SK-MEL-5 (cell line): ENCODE measurements at regions not wholly inside any gene's neighbourhood (a gene's known extent, or its start where the extent isn't known, plus 50 kb on each side); places are given as distances from the start of the nearest gene placed in this dataset.

Experiments used
- DNase-seq: peaks from one replicate; pipeline ENCODE4 v3.0.0-alpha.2; 2016; ENCODE audit warnings: low read depth, low spot score
- in situ Hi-C: cut with HindIII; loops from 2 replicates; pipeline ENCODE4 v1.10.0; 2016; ENCODE audit warnings: low sequenced_read_pairs, high pct_unique_total_duplicates, low pct_unique_long_range_greater_than_20kb

DNA sequence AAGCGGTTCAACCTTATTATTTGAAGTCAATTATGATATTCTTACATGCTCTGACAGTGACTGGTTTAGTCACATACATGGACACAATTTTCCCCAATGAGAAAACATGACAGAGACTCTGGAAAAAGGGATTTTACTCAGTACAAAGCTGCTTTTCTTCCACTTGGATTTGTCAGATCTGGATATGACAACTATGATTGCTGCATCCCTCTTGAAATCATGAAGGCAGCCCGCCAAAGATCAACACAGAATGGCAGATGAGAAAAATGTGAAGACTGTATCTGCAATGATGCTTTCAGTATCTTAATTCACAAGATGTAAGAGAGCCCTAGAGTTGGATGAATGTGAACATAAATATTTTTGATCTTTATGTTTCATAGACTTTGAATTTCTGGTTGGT lies 439.6 kb downstream of the CDH8 start:
- in situ Hi-C loops, result no loop called here
- no peak for DNase-seq

DNA sequence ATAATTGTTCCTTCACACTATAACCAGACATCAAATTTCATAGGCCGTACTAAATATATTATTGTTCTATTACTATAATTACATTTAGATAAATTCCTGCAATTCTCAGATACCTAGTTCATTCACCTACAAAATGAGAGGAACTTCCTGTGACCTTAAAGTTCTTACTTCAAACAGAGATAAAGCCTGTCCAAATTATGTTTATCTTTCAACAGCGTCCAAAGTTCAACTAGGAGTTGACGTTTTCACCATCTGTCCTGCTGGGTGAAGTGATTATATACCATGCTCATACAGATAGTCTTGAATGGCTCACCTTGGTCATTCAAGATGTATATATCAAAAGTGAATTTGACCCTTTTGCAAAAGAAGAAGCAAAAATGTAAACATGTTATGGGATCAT lies 440.6 kb downstream of the CDH8 start:
- in situ Hi-C loops, result no loop called here
- no peak for DNase-seq

DNA sequence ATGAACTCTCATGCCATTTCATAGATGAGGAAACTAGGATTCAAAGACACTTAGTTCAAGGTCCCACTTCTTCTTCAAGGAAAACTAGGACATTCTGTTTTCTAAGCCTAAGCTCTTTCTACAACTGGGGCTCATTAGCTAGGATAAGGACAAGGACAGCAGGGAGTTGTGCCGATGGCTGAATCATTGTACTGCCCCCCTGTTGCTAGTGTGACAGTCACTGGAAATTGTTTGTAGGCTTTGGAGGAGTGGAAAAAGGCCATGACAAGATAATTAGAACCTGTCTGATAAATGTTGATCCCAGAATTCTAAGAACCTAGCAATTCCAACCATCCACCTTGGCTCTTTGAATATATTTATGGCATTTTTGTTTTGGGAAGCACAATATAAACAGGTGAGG lies 445.7 kb downstream of the CDH8 start:
- no peak for DNase-seq

DNA sequence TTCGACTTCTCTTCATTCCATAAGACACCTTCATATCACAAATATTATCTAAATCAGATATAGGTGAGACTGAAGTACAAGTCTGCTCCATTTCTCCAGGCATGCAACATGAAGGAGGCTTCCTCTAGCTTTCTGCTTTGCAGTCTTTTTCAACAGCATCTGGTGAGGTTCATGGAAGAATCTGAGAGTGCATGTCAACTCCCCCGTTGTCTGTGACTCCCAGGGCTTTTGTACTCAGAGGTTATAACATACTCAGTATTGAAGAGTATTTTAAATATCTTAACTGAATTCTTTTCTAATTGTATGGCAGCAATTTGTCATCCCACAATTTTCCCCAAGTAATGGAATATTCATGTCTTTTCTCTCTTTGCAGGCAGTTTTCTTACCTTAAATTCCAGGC lies 448.7 kb downstream of the CDH8 start:
- in situ Hi-C loops, result no loop called here
- no peak for DNase-seq

More for the DNA sequence above, 445.7 kb downstream of the CDH8 start:
- in situ Hi-C loops, result no loop called here

DNA sequence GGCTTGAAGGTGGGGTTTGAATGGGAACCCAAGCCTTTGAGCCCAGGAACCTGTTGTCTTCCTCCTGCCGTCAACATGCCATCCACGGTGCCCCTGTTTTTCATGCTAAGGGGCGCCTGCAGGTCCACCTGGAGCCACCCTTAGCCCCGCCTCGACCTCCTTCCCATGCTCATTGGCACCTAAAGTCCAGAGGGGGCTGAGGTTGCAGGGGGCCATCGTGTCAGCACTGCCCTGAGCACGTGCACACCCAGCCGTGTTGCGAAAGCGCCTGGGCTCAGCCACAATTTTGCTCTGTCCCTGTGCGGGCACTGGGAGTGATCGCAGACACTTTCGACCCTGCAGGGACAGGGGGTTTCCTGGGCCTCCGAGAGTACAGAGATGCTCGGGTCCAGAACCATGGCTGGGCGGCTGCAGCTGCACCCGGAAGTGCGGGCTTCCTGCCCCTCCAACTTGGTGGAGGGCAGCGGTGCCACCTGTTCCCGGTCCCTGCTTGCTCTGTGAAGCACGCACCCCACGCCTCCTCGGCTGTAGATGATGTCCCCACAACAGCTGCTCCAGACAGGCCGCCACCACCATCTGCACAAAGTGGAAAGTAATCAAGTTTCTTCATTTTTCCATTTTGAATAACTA lies 454.7 kb downstream of the CDH8 start:
- DNase-seq, result no peak
- in situ Hi-C loops, result no loop called here

DNA sequence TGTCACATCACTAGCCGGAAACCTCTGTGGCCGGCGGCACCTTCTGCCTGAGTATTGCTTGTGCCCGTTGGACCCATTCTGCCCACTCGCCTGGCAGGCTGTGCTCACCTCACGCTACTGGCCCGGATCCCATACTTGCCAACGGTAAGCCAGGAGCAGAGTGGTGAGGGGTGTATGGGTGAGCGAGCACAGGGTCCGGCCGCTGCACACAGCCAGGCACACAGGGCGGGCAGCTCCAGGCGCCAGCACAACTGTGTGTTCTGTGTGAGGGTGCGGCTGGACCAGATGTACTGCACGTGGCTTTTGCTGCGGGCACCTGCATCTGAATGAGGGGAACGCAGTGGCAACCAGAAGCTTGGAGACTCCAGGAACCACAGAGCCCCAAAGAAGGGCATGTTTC lies 455.7 kb downstream of the CDH8 start:
- in situ Hi-C loops, result no loop called here
- no peak for DNase-seq

DNA sequence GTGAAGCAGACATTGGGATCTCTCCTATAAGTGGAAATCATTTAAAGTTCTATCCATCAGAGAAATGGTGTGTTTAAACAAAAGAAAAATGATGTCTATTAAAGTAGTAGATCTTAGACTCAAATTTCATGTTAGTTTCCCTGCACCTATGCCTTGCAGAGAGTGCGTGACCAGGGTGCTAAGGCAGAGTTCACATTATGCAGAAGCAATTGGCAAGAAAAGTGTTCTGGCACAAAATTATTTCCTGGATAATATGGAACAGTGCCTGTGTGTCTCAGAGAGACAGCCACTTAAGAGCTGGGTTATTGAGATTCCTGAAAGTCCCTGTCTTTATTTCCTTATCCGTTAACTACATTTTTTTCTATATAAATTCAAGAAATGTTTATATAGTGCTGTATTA lies 457.0 kb downstream of the CDH8 start:
- DNase-seq, result no peak
- in situ Hi-C loops, result no loop called here

DNA sequence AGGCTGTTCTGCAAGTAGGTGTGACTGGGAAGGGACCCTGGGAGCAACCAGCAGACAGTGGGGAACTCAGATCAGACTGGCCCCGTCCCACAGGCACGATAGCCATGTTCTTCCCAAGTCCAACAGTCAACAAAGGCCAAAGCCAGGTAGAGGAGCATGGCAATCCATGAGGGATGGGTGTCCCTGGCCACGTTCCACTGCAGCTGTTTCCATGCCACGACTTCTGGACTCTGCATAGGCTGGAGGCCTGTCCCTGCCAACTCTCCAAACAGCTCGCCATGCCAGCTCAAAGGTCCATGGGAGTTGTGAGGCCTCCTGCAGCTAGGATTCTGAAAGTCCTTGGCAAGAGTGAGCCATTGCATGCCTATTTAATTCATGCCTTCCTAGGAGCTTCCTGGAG lies 459.8 kb downstream of the CDH8 start:
- no peak for DNase-seq
- in situ Hi-C loops, result no loop called here

DNA sequence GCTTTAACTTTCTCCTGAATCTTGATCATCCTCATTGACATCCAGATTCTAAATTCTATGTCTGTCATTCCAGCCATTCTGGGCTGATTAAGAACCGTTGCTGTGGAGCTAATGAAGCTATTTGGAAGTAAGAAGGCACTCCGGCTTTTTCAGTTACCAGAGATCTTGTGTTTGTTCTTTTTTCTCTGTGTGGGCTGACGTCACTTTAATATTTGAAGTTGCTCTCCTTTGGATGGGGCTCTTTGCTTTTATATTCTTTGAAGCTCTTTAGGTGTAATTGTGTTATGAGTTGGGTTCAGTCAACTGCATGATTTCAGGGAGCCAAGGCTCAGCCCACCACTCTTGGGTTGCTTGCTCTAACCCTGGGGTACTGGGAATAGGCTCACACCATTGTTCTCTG lies 460.6 kb downstream of the CDH8 start:
- no peak for DNase-seq
- in situ Hi-C loops, result no loop called here

DNA sequence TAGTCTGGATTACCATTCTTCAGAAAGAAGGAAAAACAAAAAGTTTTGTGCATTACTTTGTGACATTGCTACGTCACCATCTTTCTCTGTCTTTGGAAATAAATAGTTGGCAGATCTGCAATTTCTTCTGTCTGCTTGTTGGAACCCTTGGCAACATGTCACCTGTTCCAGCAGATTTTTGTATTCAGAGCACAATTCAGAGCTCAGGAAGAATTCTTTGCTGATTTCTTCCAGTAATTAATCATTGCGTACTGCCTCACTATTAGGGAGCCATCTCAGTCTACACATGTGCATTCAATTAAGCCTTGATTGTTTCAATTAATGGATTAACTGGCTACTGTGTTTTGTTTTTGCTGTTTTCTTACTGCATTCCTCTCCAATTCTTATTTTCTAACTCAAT lies 467.2 kb downstream of the CDH8 start:
- in situ Hi-C loops, result no loop called here
- no peak for DNase-seq

DNA sequence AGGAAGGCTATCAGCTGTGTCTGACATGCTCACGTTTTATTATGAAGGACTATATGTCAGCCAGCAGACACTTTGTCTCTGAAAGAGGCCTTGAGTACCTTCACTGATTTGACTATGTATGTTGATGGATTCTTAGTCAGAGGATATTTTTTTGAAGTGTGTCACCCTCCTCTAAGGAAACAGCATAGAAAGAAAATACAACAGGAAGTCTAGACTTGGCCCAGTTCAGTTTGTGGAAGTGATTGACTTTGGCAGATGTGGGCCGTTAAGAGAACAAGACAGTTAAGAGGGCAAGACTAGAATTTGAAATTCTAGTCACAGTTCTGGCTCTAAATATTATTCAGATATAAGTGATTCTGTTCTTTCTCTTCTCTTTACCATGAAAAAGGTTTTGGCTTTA lies 471.5 kb downstream of the CDH8 start:
- in situ Hi-C loops, result no loop called here
- no peak for DNase-seq

DNA sequence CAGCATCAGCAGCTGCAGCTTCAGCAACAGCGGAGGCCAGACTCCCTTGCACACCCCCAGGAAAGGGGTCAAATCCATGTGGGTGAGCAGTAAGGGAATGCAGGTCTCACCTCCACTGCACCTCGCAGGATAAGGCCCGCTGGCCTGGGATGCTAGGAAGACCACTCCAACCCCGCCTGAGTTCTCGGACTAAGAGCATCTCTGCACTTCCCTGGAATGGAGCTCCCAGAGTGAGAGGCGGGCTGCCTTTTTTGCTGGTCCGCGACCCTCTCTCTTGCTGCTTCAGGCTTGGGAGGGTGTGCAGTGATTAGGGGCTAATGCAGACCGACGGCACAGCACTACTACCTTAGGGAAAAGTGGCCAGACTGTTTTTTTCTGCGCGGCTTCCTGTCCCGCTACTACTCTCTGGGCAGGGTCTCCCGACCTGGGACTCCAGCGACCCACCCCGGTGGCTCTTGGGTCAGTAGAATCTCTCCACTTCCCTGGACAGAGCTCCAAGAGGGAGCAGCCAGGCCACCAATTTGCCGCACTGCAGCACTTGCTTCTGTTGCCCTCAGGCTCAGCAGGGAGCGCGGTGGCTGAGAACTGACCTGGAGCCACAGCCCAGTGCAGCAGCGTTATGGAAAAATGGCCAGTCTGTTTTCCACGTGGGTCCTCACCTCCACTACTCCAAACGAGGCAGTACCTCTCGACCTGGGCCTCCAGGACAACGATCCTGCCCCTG lies 480.4 kb downstream of the CDH8 start:
- in situ Hi-C loops, result no loop called here
- no peak for DNase-seq

DNA sequence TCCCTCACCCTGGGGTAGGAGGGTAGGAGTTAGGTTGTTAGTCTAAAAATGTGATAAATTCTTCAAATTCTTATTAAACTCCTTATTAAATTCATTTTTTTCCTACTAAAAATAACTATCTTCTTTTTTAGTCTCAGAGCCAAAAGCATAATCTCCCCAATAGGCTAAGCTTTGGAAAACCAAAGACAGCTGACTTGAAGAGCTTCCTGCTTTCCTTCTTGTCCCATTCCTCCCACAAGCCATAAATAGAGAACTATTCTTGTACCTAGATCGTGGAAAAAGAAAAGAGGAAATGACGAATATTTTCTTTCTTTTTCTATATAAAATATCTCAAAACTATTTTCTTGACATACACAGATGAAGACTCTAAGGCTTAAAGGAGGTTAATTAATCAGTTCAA lies 486.9 kb downstream of the CDH8 start:
- in situ Hi-C loops, result no loop called here
- no peak for DNase-seq

DNA sequence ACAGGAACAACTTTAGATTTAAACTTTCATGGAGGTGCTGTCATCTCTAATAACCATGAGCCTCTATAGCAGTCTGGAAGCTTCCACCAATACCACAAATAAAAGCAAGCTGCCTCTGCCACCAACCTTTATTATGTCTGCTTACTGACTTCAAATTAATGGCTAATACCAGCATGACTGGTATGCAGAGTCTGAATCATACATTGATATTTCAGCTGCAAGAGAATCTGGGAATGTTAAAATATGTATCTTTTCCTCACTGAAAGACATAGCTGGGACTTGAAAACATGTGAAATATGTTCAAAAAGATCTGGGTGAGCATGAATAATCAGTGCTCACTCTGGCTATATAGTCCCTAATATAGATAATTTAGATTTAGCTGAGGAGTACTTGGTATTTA lies 488.6 kb downstream of the CDH8 start:
- no peak for DNase-seq
- in situ Hi-C loops, result no loop called here

DNA sequence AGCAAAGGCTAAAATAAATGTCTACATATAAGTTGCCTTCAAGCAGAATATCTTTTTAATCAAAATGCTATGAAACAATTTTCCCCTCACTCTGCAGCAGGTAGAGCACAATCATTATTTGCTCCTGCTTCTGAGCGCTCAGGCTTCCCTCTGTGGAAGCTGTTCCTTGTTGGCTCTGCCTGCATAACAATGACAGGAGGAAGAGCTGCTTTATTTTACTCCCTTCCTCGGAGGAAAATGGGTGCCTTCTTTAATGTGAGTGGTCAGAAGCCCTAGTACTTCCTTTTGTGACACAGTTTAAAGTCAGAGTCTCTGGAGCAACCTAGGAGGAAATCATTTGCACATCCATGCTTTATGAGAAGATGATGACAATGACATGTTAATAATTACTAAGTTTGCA lies 492.1 kb downstream of the CDH8 start:
- in situ Hi-C loops, result no loop called here
- no peak for DNase-seq

DNA sequence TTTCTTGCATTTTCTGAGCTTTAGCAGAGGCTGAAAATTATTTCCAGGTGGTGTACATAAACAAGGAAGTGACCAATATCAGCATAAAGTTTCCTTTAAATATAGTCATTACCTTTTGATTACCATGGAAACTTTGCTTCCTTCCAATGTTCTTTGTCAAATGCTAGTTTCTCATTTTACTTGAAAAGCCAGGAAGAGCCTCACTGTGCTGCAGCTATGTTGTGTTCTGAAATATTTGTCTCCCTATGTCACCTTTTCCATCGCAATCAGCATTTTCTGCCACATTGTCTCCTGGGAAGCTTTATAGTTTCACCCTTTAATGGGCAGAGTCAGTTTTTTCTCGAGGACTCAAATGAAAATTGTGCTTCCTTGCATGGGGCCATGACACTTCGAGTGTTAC lies 496.0 kb downstream of the CDH8 start:
- DNase-seq, result no peak
- in situ Hi-C loops, result no loop called here

DNA sequence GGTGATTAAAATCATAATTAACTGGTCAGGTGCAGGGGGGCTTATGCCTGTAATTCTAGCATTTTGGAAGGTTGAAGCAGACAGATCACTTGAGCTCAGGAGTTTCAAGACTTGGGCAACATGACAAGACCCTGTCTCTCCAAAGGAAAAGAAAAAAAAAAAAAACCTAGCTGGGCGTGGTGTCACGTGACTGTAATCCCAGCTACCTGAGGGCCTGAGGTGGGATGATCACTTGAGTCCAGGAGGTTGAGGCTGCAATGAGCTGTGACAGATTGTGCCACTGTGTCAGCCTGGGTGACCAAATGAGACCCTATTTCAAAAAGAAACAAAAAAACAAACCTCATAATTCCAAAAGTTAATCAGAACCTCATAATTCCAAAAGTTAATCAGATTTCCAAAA lies 505.5 kb downstream of the CDH8 start:
- DNase-seq, result no peak
- in situ Hi-C loops, result no loop called here

DNA sequence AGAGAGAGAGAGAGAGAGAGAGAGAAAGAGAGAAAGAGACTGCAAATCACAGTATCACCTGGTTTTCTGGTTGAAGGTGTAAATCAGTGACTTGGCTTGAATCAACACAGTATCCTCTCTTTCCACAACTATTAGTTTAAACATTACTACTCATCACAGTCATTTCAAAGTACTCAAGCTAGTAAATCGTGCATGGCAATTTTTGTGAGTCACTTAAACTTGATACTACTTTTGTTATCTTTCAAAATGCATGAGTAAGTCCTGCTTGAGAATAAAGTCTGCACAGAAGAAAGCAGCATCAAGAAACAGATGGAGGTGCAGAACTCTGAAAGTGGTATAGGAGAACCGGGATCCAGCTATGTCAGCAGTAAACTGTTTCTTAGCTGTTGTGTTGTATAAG lies 535.4 kb downstream of the CDH8 start:
- in situ Hi-C loops, result no loop called here
- DNase-seq, result no peak

DNA sequence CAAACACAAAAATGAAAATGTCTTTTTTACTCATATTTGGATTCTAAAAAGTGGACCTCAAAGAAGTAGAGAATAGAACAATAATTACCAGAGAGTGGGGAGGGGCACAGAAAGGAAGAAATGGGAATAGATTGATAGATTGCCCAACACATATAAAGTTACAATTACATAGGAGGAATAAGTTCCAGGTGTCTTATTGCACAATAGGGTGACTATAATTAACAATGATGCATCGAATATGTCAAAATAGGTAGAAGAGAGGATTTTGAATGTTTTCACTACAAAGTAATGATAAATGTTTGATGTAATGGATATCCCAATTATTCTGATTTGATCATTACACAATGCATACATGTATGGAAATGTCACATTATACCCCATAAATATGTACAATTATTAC lies 556.0 kb downstream of the CDH8 start:
- in situ Hi-C loops, result no loop called here
- no peak for DNase-seq

DNA sequence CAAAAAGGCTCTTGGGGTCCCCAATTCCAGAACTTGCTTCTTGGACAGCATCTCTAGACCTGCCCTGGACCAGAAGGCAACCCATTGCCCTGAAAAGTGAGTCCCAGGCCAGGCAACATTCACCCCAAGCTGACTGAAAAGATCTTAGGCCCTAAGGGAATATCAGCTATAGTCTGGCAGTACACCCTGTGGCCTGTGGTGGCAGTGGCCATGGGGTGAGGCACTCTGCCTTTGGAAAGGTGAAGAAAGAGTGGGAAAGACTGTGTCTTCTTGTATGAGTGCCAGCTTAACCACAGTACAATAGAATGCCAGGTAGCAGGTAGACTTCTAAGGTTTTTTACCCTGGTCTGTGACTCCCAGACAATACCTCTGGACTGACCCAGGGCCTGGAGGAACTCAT lies 564.5 kb downstream of the CDH8 start:
- no peak for DNase-seq
- in situ Hi-C loops, result no loop called here
